DOHH2 (cell line): ENCODE measurements at regions not wholly inside any gene's neighbourhood (a gene's known extent, or its start where the extent isn't known, plus 50 kb on each side); places are given as distances from the start of the nearest gene placed in this dataset.

Source experiments
- H3F3A ChIP-seq: fragments of 200-600 bp; sonication (generic), shearing (Covaris generic); 2 replicates; pipeline ENCODE4 v1.6.0; 2016; ENCODE audit warnings: antibody characterized with exemption, mild to moderate bottlenecking; ENCODE audit not compliant: control insufficient read depth, insufficient read depth
- H3K27ac ChIP-seq: fragments of 200-600 bp; sonication (generic); 2 replicates; pipeline ENCODE4 v1.5.1; 2014; ENCODE audit warnings: low read depth, mild to moderate bottlenecking, low read length, moderate library complexity
- H3K27me3 ChIP-seq: fragments of 200-600 bp; sonication (generic); 2 replicates; pipeline ENCODE4 v1.6.1; 2014; ENCODE audit warnings: mild to moderate bottlenecking, low read length, mixed read lengths; ENCODE audit not compliant: control insufficient read depth
- H3K36me3 ChIP-seq: fragments of 200-600 bp; sonication (generic); 2 replicates; pipeline ENCODE4 v1.6.1; 2014; ENCODE audit warnings: mild to moderate bottlenecking, low read length, moderate library complexity, mixed read lengths; ENCODE audit not compliant: control insufficient read depth
- H3K4me1 ChIP-seq: fragments of 200-600 bp; sonication (generic); 2 replicates; pipeline ENCODE4 v1.6.1; 2014; ENCODE audit warnings: mild to moderate bottlenecking, low read length, mixed read lengths; ENCODE audit not compliant: control insufficient read depth
- H3K4me2 ChIP-seq: fragments of 200-600 bp; sonication (generic); 2 replicates; pipeline ENCODE4 v1.6.0; 2014; ENCODE audit warnings: mild to moderate bottlenecking, low read length, moderate library complexity
- H3K4me3 ChIP-seq: fragments of 200-600 bp; sonication (generic); 2 replicates; pipeline ENCODE4 v1.5.1; 2014; ENCODE audit warnings: mild to moderate bottlenecking, low read length, mixed read lengths
- H3K79me2 ChIP-seq: fragments of 200-600 bp; sonication (generic); 2 replicates; pipeline ENCODE4 v1.6.1; 2014; ENCODE audit warnings: mild to moderate bottlenecking, low read length, mixed read lengths; ENCODE audit not compliant: control insufficient read depth
- H3K9me2 ChIP-seq: fragments of 200-600 bp; sonication (generic); replicated peaks from 2 replicates; pipeline ENCODE4 v1.6.1; 2014; ENCODE audit warnings: mild to moderate bottlenecking, low read length, mixed read lengths; ENCODE audit not compliant: control insufficient read depth
- H3K9me3 ChIP-seq: fragments of 200-600 bp; sonication (generic); 2 replicates; pipeline ENCODE4 v1.6.1; 2014; ENCODE audit warnings: antibody characterized with exemption, low read length, mixed read lengths; ENCODE audit not compliant: control insufficient read depth, insufficient read depth
- H4K20me1 ChIP-seq: fragments of 200-600 bp; sonication (generic); 2 replicates; pipeline ENCODE4 v1.6.0; 2014; ENCODE audit warnings: low read depth, mild to moderate bottlenecking, antibody characterized with exemption, low read length, moderate library complexity; ENCODE audit not compliant: control insufficient read depth, insufficient read depth
- EZH2phosphoT487 ChIP-seq: fragments of 200-600 bp; sonication (generic); IDR thresholded peaks from 2 replicates; pipeline ENCODE4 v1.6.1; 2017; ENCODE audit warnings: borderline replicate concordance, mild to moderate bottlenecking, antibody characterized with exemption, low read length, moderate library complexity, mixed read lengths
- TF ChIP-seq, protein P1 (sequence below): fragments of 200-600 bp; sonication (generic); IDR thresholded peaks from one replicate; pipeline ENCODE4 v1.5.1; 2014; ENCODE audit warnings: antibody characterized with exemption, mild to moderate bottlenecking, low read depth, low read length; ENCODE audit not compliant: poor library complexity, severe bottlenecking

GRCh38 chr18:43605224-43605623 is 327.9 kb upstream of the SYT4 start:
- Histone ChIP-seq H3K4me2 (no peak overlapping the region), H3K4me1 (no peaks in the 10 kb centered on the region), H3K27ac (no peak overlapping the region), H3K4me3 (no peak overlapping the region), H4K20me1 (no peaks in the 10 kb centered on the region), H3K9me2 (no peaks in the 10 kb centered on the region), H3K36me3 (no peaks in the 10 kb centered on the region), H3K79me2 (no peaks in the 10 kb centered on the region), H3F3A (no peaks in the 10 kb centered on the region), H3K9me3 (peaks cover 6% of the 10 kb centered on the region; the same call in 1 of the 2 replicates), H3K27me3 (no peaks in the 10 kb centered on the region)
- no peak for TF ChIP-seq EZH2phosphoT487
- TF ChIP-seq, protein P1, sequence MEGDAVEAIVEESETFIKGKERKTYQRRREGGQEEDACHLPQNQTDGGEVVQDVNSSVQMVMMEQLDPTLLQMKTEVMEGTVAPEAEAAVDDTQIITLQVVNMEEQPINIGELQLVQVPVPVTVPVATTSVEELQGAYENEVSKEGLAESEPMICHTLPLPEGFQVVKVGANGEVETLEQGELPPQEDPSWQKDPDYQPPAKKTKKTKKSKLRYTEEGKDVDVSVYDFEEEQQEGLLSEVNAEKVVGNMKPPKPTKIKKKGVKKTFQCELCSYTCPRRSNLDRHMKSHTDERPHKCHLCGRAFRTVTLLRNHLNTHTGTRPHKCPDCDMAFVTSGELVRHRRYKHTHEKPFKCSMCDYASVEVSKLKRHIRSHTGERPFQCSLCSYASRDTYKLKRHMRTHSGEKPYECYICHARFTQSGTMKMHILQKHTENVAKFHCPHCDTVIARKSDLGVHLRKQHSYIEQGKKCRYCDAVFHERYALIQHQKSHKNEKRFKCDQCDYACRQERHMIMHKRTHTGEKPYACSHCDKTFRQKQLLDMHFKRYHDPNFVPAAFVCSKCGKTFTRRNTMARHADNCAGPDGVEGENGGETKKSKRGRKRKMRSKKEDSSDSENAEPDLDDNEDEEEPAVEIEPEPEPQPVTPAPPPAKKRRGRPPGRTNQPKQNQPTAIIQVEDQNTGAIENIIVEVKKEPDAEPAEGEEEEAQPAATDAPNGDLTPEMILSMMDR, result no peak

DNA sequence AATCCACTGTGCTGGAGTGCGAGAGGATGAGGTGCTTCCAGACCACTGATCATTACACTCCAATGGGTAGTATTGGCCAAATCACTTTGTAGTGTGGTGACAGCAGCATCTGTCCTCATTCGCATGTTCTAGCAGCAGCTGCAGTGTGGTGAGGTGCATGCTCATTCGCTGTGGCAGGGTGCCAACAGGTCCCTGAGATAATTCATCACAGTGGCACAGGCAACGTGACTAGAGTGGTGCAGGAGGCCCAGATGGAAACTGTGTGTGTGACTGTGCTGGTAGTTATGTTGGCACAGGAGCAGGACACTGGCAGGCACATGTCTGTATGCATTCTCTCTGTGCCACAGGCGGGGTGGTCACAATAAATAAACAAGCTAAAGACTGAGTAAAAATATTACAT is 329.5 kb upstream of the SYT4 start:
- H3K4me3 ChIP-seq, result no peak overlapping the region
- no peak for TF ChIP-seq EZH2phosphoT487
- TF ChIP-seq, protein P1, result no peak
- peaks cover 6% of the 10 kb centered on the region; the same call in 1 of the 2 replicates for H3K9me3 ChIP-seq
- no peak overlapping the region for H3K4me2 ChIP-seq
- no peaks in the 10 kb centered on the region for H4K20me1 ChIP-seq
- no peaks in the 10 kb centered on the region for H3K79me2 ChIP-seq
- H3K36me3 ChIP-seq, result no peaks in the 10 kb centered on the region
- no peak overlapping the region for H3K27ac ChIP-seq
- no peaks in the 10 kb centered on the region for H3K9me2 ChIP-seq
- H3F3A ChIP-seq, result no peaks in the 10 kb centered on the region
- no peaks in the 10 kb centered on the region for H3K27me3 ChIP-seq
- H3K4me1 ChIP-seq, result no peaks in the 10 kb centered on the region

DNA sequence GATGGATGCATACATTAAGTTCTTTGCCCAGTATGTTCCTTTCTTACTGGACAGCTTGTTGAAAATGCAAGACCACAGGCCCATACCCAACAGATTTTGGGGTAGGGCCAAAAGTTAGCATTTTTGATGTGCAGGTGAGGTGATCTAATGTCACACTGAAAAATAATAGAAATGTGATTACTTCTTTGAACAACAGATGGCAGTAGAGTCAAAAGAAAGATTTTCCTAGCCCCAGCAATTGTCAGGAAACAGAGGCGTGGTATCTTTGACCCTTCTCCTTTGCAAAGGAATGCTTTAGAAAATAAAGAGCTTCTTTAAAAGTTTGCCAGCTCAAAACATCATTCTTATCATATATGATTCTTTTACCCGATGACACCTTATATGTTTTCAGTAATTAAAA is 343.6 kb upstream of the SYT4 start:
- no peak overlapping the region for H3K27ac ChIP-seq
- TF ChIP-seq EZH2phosphoT487, result no peak
- TF ChIP-seq, protein P1, result peak; percentile 53
- H3K36me3 ChIP-seq, result no peaks in the 10 kb centered on the region
- H3K4me2 ChIP-seq, result no peak overlapping the region
- no peaks in the 10 kb centered on the region for H3K79me2 ChIP-seq
- H3F3A ChIP-seq, result no peaks in the 10 kb centered on the region
- no peak overlapping the region for H3K4me3 ChIP-seq
- H4K20me1 ChIP-seq, result no peaks in the 10 kb centered on the region
- no peaks in the 10 kb centered on the region for H3K9me2 ChIP-seq
- H3K9me3 ChIP-seq, result no peaks in the 10 kb centered on the region
- no peaks in the 10 kb centered on the region for H3K4me1 ChIP-seq
- no peaks in the 10 kb centered on the region for H3K27me3 ChIP-seq

DNA sequence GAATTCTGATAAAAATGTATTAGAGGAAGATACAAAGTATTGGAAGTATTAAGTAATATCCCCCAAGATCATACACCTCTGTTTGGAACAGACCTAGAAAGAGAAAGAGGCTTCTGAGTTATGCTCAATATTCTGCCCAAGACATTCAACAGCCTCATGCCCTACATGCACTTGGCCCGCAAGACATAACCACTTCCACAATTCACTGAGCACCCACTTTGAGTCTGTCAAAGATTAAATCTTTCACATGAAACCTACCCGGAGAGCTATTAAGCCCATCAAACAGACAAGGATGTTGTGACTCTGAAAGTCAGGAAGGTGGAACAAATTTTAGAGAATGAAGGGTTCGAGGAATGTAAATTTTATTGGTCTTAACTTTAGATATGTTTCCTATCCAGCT is 344.7 kb upstream of the SYT4 start:
- Histone ChIP-seq H3F3A (no peaks in the 10 kb centered on the region), H3K4me1 (no peaks in the 10 kb centered on the region), H3K4me3 (no peak overlapping the region), H3K27me3 (no peaks in the 10 kb centered on the region), H3K36me3 (no peaks in the 10 kb centered on the region), H3K9me3 (no peaks in the 10 kb centered on the region), H3K4me2 (no peak overlapping the region), H3K27ac (no peak overlapping the region), H4K20me1 (no peaks in the 10 kb centered on the region), H3K9me2 (no peaks in the 10 kb centered on the region), H3K79me2 (no peaks in the 10 kb centered on the region)
- no peak for TF ChIP-seq EZH2phosphoT487
- TF ChIP-seq, protein P1, result no peak
